ENCODE measurements at regions not wholly inside any gene's neighbourhood (a gene's known extent, or its start where the extent isn't known, plus 50 kb on each side); places are given as distances from the start of the nearest gene placed in this dataset.
"Not testable (repeated sequence)": the region's sequence is repeated elsewhere in the genome, so short reads cannot be mapped to it uniquely, and the experiment has no call there.

DNA sequence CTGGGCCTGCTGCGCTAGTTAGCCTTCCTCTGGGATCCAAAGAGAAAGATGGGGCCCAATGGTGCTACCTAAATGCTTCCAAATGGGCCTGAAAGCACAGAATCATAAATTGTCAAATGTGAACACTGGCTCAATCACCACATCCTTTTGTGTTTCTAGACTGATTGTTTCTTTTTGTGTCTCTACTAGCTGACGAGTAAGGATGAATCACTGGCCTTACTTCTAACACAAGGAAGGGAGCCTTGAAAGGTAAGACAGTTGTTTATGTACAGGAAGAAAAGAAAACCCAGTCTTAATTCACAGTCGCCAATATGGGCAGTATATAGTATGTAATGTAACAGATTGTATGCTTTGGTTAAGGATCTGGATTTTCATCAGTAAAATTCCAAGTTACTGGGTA, 89.5 kb downstream of the ZNF92 start:
- Mint-ChIP-seq H3K27ac (no peak overlapping the region), H3K4me3 (no peak overlapping the region), H3K36me3 (no peaks in the 10 kb centered on the region), H3K27me3 (ENCODE audit: low read depth) (no peaks in the 10 kb centered on the region), H3K4me1 (peaks cover 7% of the 10 kb centered on the region), H3K9me3 (peaks cover 10% of the 10 kb centered on the region)
- no peak for DNase-seq (ENCODE audit: low spot score in 2 of 2, unreplicated experiment in 2 of 2)
- TF ChIP-seq, protein P1, sequence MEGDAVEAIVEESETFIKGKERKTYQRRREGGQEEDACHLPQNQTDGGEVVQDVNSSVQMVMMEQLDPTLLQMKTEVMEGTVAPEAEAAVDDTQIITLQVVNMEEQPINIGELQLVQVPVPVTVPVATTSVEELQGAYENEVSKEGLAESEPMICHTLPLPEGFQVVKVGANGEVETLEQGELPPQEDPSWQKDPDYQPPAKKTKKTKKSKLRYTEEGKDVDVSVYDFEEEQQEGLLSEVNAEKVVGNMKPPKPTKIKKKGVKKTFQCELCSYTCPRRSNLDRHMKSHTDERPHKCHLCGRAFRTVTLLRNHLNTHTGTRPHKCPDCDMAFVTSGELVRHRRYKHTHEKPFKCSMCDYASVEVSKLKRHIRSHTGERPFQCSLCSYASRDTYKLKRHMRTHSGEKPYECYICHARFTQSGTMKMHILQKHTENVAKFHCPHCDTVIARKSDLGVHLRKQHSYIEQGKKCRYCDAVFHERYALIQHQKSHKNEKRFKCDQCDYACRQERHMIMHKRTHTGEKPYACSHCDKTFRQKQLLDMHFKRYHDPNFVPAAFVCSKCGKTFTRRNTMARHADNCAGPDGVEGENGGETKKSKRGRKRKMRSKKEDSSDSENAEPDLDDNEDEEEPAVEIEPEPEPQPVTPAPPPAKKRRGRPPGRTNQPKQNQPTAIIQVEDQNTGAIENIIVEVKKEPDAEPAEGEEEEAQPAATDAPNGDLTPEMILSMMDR (IDR thresholded peaks at IDR 0.05; ENCODE audit: unreplicated experiment), result no peak

DNA sequence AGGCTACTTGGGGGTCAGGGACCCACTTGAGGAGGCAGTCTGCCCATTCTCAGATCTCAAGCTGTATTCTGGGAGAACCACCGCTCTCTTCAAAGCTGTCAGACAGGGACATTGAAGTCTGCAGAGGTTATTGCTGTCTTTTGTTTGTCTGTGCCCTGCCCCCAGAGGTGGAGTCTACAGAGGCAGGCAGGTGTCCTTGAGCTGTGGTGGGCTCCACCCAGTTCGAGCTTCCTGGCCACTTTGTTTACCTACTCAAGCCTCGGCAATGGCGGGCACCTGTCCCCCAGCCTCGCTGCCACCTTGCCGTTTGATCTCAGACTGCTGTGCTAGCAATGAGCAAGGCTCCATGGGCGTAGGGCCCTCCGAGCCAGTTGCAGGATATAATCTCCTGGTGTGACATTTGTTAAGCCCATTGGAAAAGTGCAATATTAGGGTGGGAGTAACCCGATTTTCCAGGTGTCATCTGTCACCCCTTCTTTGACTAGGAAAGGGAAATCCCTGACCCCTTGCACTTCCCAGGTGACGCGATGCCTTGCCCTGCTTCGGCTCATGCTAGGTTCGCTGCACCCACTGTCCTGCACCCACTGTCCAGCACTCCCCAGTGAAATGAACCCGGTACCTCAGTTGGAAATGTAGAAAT, 96.4 kb downstream of the ZNF92 start:
- not testable (repeated sequence) for H3K4me3 Mint-ChIP-seq; H3K4me1 Mint-ChIP-seq; H3K27me3 Mint-ChIP-seq (ENCODE audit: low read depth); H3K27ac Mint-ChIP-seq; DNase-seq (ENCODE audit: low spot score in 2 of 2, unreplicated experiment in 2 of 2); H3K36me3 Mint-ChIP-seq
- peaks cover 30% of the 10 kb centered on the region for H3K9me3 Mint-ChIP-seq

DNA sequence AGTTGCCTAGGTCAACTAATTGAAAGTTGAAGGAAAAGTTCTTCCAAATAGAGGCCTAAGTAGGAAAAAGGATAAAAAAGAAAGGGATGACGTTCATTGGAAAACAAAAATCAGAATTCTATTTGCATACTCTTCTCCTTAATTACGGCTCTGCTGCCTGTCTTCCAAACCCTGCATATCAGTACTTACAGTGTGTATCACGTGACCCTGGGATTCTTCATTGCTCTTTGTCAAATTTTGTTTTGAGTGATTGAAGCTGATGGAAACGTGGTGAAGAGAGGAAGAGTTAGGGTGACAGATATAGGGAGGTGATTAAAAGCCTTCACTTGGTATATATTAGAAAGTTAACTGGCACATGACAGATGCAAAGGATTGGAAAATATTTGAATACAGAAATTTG, 97.9 kb downstream of the ZNF92 start:
- no peak for DNase-seq (ENCODE audit: low spot score in 2 of 2, unreplicated experiment in 2 of 2)
- Mint-ChIP-seq H3K27ac (no peak overlapping the region), H3K4me1 (no peaks in the 10 kb centered on the region), H3K36me3 (no peaks in the 10 kb centered on the region), H3K4me3 (no peak overlapping the region), H3K27me3 (ENCODE audit: low read depth) (no peaks in the 10 kb centered on the region), H3K9me3 (peaks cover 34% of the 10 kb centered on the region)
- TF ChIP-seq, protein P1 (IDR thresholded peaks at IDR 0.05; ENCODE audit: unreplicated experiment), result no peak

DNA sequence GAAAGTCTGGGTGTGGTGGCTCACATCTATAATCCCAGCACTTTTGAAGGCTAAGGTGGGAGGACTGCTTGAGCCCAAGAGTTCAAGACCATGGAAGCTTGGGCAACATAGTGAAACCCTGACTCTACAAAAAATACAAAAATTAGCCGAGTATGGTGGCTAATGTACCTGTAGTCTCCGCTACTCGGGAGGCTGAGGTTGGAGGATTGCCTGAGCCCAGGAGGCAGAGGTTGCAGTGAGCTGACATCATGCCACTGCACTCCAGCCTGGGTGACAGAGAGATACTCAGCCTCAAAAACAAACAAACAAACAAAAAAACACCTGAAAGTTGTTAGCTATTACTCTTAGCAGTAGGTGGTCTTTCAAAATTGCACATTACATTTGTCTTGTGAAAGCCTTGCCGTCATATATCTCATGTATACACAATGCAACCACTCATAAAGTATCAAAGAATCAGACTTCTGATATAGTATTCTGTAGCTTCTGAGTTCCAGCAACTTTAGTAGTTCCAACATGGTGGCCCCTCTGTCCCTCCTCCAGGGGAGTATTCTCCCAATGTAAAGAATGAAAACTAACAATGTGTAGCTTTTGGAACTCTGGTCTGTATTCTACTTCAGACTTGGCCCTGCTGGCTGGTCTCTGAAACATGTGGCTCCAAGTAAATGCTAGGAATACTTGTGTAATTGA, 101.5 kb downstream of the ZNF92 start:
- no peak for DNase-seq (ENCODE audit: low spot score in 2 of 2, unreplicated experiment in 2 of 2)
- no peak overlapping the region for H3K27ac Mint-ChIP-seq
- peaks cover 30% of the 10 kb centered on the region for H3K9me3 Mint-ChIP-seq
- TF ChIP-seq, protein P1 (IDR thresholded peaks at IDR 0.05; ENCODE audit: unreplicated experiment), result no peak
- no peaks in the 10 kb centered on the region for H3K36me3 Mint-ChIP-seq
- H3K27me3 Mint-ChIP-seq (ENCODE audit: low read depth), result peaks cover 2% of the 10 kb centered on the region
- no peak overlapping the region for H3K4me3 Mint-ChIP-seq
- no peaks in the 10 kb centered on the region for H3K4me1 Mint-ChIP-seq

DNA sequence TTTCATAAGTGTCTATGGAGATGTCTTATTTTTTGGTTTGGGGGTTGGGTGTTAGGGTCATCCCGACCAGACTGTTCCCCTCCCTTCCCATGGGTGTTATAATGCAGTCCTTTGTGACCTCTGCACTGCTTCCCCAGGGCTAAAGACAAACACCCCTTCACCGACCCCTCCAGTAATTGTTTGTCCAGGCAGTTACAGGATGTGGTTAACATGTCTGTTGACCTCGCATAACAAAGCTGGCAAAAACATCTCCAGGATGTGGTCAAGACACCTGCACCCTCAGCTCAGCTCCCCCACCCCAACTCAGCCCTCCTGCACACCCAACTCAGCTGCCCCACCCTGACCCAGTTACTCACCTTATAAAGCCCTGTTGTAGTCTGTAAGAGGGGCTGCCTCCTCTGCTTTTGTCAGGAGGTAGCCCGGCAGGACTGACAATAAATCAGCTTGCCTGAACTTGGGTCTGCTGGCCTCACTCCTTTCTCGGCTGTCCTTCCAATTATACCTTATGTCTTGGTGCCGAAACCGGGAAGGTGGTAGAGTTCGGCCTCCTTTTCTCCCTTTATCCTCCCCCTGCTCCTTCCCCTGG, 102.2 kb downstream of the ZNF92 start:
- no peak for DNase-seq (ENCODE audit: low spot score in 2 of 2, unreplicated experiment in 2 of 2)
- Mint-ChIP-seq H3K27ac (no peak overlapping the region), H3K36me3 (no peaks in the 10 kb centered on the region), H3K9me3 (peaks cover 33% of the 10 kb centered on the region), H3K4me3 (no peak overlapping the region), H3K4me1 (no peaks in the 10 kb centered on the region), H3K27me3 (ENCODE audit: low read depth) (peaks cover 2% of the 10 kb centered on the region)
- TF ChIP-seq, protein P1 (IDR thresholded peaks at IDR 0.05; ENCODE audit: unreplicated experiment), result no peak

DNA sequence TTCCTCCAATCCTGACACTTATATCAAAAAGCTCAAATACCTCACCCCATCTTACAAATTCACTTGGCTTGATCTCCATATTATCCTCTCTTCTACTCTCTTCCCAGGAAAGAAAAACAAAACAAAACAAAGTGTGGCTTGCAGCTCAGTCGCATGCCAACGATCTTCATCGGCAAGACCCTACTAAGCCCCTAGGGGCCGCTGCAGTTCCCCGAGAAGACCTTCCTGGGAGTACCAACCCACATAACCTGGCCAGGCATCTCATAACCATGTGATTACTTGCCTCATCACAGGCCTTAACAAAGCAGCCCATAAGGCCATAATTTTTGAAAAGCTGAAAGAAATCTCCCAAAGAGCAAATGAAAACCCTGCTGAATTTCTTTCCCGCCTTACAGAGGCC, 103.7 kb downstream of the ZNF92 start:
- Mint-ChIP-seq H3K4me1 (no peaks in the 10 kb centered on the region), H3K9me3 (peaks cover 34% of the 10 kb centered on the region), H3K36me3 (no peaks in the 10 kb centered on the region), H3K4me3 (no peak overlapping the region), H3K27ac (no peak overlapping the region), H3K27me3 (ENCODE audit: low read depth) (peaks cover 2% of the 10 kb centered on the region)
- TF ChIP-seq, protein P1 (IDR thresholded peaks at IDR 0.05; ENCODE audit: unreplicated experiment), result no peak
- DNase-seq (ENCODE audit: low spot score in 2 of 2, unreplicated experiment in 2 of 2), result no peak

Data from mesothelial cell of epicardium (in vitro differentiated cells).